Uterus (tissue), 2 donors: ENCODE measurements at regions not wholly inside any gene's neighbourhood (a gene's known extent, or its start where the extent isn't known, plus 50 kb on each side); places are given as distances from the start of the nearest gene placed in this dataset.

Experiments used
- CTCF ChIP-seq, 4 experiments: fragments of 200-600 bp in 2 of 4; fragments of 450-650 bp in 2 of 4; sonication (generic) in 2 of 4; IDR thresholded peaks; one replicate each; pipeline ENCODE4 v1.5.1; 2016 to 2019; ENCODE audit warnings: antibody characterized with exemption in 4 of 4, mild to moderate bottlenecking in 2 of 4, moderate library complexity in 1 of 4
- POLR2A ChIP-seq, 2 donors: fragments of 450-650 bp; IDR thresholded peaks; one replicate each; pipeline ENCODE4 v1.6.1; 2016; ENCODE audit warnings: antibody characterized with exemption in 2 of 2, mild to moderate bottlenecking in 1 of 2, moderate library complexity in 1 of 2

GRCh38 chr22:44581096-44581435 is 83.0 kb upstream of the RTL6 start:
- TF ChIP-seq CTCF (IDR thresholded peaks at IDR 0.05) (no peak), POLR2A (IDR thresholded peaks at IDR 0.05) (no peak)
